Skin epidermis (tissue), 12 donors: ENCODE measurements at regions not wholly inside any gene's neighbourhood (a gene's known extent, or its start where the extent isn't known, plus 50 kb on each side); places are given as distances from the start of the nearest gene placed in this dataset.

Experiments used
- H3K27ac ChIP-seq, 21 experiments: fragments of 200-600 bp; sonication (generic) in 11 of 21; one replicate each; pipeline ENCODE4 v1.5.0; 2020; ENCODE audit warnings: mild to moderate bottlenecking in 3 of 21, inconsistent platforms in 2 of 21, moderate library complexity in 2 of 21
- H3K4me3 ChIP-seq, 7 experiments: fragments of 200-600 bp; sonication (generic) in 2 of 7; one replicate each; pipeline ENCODE4 v1.5.0; 2020; ENCODE audit warnings: inconsistent platforms in 2 of 7, mild to moderate bottlenecking in 2 of 7, moderate library complexity in 1 of 7

DNA sequence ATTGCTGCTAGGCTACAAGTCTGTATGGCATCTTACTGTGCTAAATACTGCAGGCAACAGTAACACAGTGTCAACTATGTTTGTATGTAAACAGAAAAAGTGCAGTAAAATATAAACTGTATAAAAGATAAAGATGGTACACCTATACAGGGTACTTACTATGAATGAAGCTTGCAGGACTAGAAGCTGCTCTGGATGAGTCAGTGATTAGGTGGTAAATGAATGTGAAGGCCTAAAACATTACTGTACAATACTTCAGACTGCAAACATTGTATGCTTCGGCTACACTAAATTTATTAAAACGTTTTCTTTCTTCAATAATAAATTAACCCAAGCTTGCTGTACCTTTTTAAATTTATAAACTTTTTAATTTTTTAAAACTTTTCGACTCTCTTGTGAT is 97.1 kb downstream of the HLX start:
- H3K4me3 ChIP-seq = no peak overlapping the region

DNA sequence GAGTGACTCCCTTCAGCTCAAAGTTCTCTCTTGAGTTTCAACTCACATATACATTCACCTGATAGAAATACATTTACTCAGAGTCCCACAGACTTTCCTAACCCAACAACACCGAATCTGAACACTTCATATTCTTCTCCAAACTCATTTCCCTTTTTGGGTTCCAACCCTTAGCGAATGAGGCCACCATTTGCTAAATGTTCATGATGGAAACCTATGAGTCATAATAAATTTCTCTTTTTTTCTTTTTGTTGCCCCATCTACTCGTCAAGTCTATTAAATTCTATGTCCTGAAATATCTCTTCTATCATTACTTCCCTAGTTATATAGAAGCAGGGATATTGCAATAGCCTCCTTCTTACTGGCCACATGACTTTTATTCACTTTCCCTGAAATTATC is 100.1 kb downstream of the HLX start:
- Histone ChIP-seq H3K27ac (no peak overlapping the region), H3K4me3 (no peak overlapping the region)

More for the DNA sequence above, 97.1 kb downstream of the HLX start:
- no peak overlapping the region for H3K27ac ChIP-seq

DNA sequence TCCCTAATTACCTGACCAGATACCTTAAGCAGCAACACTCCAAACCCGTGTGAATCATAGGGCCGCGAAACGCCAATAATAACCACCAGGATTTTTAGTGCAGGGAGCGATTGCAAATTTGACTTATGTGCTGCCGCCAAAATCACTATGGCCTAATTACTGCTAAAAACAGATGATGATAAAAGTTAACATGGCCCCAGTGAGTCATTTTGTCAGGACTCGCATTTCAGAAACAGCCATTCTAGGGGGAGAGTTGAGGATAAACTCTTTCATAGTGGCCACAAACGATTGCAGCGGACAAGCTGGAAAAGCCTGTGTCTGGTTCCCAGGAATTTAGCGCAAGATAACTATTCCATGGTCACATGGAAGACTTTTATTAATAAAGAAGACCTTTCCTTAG is 103.4 kb downstream of the HLX start:
- Histone ChIP-seq H3K4me3 (no peak overlapping the region), H3K27ac (no peak overlapping the region)

DNA sequence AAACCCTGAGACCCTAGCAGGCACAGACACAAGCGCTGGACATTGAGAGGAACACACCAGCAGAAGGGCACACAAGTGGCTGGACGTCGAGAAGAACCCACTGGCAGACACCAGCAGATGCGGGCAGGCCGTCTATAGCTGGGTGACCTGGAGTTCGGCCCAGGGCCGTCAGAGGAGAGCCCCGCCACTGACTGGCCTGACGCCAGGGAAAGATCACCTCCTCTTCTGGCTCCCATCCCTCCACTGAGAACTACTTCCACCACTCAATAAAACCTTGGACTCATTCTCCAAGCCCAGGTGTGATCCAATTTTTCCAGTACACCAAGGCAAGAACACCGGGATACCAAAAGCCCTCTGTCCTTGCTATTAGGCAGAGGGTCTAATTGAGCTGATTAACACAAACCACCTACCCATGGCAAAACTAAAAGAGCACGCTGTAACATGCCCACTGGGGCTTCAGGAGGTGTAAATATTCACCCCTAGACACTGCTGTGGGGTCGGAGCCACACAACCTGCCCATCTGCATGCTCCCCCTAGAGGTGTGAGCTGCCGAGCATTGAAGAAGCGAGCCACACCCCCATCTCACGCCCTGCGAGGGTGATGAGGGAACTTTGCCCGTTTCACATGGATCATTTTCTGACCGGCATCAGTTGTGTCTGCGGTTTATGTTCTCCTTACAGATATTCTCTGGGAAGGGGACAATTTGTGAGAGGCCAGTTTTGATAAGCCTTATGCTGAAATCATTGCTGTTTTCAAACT is 104.8 kb downstream of the HLX start:
- no peak overlapping the region for H3K27ac ChIP-seq
- no peak overlapping the region for H3K4me3 ChIP-seq

DNA sequence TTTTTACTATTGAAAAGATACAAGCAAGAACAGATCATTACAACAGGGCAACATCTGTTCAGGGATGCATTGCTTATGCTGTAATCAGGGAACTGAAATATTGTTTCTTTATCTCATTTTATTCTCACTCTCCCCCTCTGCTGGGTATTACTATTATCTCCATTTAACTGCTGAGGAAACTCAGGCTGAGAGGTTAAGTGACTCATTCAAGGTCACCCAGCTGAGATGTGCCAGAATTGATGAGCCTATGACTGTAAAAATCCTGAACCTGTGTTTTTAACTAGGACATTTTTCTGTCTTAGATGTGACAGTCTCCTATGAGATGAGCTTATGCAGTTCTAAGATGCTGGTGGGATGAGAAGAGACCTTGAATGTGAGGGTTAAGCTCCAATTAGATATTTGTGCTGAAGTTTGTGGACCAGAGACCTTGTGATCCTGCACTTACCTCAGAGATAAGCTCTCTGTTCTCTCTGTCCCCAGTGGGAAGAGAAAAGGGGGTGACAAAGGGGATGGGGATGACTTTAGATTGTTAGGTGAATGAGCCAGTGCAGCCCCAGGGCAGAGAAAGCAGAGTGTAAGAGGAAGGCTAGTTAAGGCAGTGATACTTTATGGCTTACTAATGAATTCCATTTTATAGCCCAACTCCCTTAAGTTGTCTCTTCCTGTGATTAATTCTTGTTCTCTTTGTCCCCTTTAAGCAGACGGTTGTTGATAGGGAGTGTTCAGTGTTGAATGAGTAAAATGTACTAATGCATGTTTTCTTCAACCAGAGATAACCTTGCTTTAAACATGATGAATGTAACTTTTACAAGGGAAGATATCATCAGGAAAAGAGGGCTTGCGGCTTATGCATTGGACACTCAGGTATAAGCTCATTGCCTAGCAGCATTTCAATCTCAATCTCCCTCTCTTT is 111.4 kb downstream of the HLX start:
- peak overlapping the region in 5 of 21 experiments; percentile 21 to 68 (median 41) for H3K27ac ChIP-seq
- H3K4me3 ChIP-seq = no peak overlapping the region

DNA sequence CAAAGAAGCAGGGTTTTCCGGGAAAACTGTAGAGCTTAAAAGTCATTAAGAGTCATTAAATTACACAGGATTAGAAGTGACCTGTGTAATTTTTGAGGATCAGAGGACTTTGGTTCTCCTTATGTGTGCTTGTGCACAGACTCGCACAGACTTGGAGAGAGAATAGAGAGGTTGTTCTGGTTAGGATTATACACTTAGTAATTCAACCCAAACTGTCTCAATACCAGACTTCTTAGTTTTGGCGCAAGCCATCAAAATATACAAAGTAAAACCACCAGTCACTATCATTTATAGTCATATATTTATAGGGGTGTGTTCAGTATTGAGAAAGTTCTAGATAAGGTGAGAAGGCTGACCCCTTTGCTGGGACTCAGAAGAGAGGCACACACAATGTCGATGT is 112.3 kb downstream of the HLX start:
- Histone ChIP-seq H3K27ac (peak overlapping the region in 4 of 21 experiments; percentile 25 to 68 (median 58)), H3K4me3 (no peak overlapping the region)

DNA sequence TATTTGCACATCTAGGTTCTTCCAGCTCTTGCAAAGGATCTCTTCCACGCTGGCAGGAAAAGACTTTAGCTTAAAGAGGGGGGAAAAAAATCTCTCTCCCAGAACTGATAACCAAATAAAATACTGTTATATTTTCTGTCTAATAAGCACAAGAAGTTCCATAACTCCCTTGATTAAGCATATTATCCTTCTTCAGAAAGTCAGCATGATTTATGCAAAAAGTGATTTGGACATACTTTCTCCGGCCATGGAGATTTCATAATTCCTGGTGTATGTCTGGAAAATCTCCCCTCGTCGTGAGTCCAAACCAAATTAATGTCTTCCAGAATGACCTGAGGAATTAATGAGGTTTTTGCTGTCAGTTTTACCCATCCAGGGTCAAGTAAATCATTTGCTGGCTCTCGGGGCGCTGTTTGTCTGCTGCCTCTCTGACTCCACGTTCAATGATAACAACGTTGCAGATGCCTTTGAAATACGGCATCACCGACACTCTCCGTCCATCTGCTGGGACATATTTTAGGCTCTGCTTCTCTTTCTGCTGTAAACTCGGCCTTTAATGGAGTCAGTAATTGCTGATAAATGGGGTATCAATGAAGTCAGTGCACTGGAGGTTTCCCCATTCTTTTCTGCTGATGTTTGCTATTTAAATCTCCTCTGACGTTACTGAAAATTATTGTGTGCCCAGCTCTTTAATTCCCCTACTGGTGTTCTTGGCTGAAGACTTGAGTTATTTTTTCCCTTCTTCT is 112.9 kb downstream of the HLX start:
- no peak overlapping the region for H3K4me3 ChIP-seq
- peak overlapping the region in 5 of 21 experiments; percentile 8 to 68 (median 51) for H3K27ac ChIP-seq

DNA sequence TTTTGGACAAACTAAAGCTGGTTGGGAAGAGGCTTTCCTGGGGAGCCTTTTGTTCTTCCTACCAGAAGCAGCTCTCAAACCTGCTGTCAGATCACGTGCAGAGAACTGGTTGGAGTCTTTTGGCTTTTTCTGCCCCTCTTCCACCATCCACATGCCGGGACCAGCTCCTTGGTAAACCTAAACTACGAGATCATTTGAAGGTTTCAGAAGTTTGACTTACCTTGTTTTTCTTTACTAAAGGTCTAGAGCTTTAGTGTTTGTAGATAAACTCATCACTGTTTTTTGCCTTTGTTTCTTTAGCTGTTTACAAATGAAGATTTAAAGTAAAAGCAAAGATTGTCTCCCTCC is 113.4 kb downstream of the HLX start:
- peak overlapping the region in 4 of 21 experiments; percentile 8 to 54 (median 36) for H3K27ac ChIP-seq
- H3K4me3 ChIP-seq = no peak overlapping the region

DNA sequence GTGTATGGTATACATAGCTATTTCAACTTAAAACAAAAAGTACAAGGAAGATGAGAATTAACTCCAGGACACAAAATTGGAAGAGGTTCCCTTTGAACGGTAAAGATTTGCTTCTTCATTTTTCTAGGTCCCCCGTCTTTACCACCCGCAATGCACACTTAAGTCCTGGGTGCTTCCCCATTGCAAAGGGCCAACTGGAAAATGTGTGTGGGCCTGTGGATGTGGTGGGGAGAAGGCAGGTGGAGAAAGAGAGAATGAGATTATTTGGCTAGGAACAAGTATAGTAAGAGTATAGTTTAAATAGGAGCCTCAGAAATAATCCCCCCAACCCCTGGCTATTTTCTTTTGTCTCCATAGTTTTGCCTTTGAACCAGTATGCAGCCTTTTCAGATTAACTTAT is 115.4 kb downstream of the HLX start:
- Histone ChIP-seq H3K4me3 (no peak overlapping the region), H3K27ac (no peak overlapping the region)

DNA sequence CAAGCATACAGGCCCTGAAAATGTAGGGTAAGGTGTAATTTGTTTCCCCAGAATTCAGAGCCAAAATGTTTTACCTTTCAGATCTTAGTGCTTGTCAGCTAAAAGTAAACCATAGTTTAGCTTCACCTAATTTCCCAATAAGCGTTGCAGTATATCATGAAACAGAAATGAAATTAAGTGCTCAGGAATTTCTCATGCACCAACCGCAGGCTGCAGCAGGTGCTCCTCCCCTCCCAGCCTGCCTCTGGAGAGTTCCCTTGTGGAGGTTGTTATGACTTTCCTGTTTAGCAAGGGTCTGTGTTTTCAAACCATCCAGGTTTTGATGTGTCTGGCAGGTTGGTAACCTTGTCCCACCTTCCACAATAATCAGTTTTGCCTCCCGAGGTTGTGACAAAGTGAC is 118.5 kb downstream of the HLX start:
- Histone ChIP-seq H3K27ac (no peak overlapping the region), H3K4me3 (no peak overlapping the region)

DNA sequence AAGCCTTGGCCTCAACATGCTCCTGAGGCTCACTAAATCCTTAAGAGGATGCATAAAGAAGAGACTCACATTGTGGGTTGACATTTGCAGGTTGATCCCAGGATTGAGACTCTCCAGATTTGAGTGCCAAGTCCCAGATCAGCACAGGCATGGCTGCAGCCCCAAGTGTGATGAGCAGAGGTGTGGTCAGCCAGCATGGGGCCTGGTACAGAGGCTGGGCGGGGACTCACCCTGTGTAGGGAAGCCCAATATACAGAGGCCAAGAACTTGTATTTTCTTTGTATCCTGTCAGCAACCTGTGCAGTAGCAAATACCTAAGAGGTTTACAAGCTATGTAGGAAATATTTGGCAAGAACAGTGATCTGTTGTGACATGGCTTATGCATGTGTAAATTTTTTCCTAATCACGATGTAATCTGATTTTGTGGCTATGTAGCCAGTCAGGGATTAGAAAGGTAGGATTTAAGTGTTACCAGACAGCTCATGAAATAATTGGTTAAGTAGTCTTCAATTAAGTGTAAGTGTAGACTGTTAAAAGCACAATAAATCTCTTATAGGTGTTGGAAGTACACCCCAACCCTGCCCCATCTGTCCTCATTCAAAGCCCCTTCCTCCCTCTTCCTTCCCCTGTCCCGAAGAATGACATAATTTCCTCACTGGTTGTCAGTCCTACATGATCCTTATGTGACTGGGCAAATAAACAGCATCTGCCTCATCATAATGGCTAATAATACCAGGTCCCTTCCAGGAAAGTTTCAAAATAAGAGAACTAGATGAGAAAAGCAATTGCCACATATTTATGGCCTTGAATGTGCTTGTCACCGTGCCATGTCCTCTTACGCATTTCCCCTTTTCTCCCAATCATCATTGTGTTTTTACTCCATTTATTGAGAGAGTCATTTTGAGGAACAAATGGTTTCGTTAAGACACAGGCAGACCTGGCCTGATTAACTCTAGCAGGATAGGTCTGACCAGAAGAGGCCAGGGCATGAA is 120.9 kb downstream of the HLX start:
- H3K4me3 ChIP-seq = no peak overlapping the region
- H3K27ac ChIP-seq = peak overlapping the region in 1 of 21 experiments; percentile 44

DNA sequence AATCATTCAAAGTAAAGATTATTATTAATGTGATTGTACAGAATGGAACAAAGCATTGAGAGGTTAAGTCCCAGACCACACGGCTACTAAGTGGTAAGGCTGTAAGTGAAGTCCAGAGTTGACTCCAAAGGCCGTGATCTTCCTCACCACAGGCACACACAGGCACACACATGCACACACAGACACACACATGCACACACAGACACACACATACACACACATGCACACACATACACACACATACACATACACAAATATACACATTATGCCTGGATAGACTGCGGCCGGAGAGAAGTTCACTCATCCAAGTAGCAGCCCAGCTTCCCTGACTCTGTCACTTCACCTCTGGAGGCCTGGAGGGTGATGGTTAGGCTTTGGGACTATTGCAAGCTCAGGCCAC is 121.9 kb downstream of the HLX start:
- no peak overlapping the region for H3K4me3 ChIP-seq

DNA sequence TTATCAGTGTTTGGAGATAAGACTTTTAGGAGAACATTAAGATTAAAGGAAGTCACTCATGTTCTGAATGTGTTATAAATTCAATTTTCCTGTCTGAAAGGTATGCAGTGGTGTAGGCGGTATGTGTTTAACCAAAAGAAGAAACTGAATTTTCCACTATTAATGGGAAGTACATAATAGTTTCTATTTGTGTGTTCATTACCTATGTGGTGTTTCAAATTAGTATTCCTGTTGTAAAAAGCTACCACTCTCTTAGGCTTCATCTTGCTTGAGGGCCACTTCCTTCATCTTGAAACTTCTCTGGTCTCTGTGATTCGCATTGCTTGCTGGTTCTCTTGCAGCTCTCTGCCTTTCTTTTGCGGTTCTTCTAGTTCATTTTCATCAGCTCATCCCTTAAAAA is 123.4 kb downstream of the HLX start:
- Histone ChIP-seq H3K27ac (no peak overlapping the region), H3K4me3 (no peak overlapping the region)

More for the DNA sequence above, 121.9 kb downstream of the HLX start:
- no peak overlapping the region for H3K27ac ChIP-seq

DNA sequence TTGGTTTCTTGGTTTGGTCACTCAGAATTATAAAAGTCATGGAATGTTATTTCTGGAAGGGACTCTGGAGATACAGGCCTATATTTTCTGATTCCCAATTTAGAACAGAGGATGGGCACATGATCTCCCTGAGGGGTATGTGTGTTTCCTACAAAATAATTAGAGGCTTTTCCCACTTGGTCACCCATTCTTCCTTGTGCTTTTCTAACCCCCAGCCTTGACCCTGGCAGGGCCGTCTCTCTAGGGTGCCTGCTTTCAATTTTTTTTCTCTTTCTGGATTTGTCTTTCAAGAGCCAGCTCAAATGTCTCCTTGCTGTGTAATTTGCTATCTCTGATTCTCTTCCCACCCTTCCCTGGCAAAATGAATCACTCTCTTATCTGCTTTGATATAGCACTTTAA is 131.9 kb downstream of the HLX start:
- Histone ChIP-seq H3K27ac (no peak overlapping the region), H3K4me3 (no peak overlapping the region)

DNA sequence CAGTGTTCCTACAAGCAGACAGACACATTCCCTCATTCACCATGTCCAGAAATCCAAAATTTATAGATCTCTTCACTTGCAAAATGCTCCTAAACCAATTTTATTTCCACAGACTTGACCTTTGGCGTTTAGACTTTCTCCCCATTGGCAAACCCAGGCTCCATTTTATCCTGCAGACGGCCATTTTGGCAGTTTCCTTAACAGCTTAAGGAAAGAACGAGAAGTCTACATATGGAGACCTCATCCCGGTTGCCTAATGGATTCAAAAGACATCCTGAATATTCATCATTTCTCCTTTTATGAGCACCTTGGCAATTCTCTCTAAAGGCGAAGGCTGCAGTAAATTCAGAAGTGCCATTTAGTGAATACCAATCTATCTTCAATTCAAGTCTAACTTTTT is 132.9 kb downstream of the HLX start:
- no peak overlapping the region for H3K4me3 ChIP-seq
- H3K27ac ChIP-seq = no peak overlapping the region

DNA sequence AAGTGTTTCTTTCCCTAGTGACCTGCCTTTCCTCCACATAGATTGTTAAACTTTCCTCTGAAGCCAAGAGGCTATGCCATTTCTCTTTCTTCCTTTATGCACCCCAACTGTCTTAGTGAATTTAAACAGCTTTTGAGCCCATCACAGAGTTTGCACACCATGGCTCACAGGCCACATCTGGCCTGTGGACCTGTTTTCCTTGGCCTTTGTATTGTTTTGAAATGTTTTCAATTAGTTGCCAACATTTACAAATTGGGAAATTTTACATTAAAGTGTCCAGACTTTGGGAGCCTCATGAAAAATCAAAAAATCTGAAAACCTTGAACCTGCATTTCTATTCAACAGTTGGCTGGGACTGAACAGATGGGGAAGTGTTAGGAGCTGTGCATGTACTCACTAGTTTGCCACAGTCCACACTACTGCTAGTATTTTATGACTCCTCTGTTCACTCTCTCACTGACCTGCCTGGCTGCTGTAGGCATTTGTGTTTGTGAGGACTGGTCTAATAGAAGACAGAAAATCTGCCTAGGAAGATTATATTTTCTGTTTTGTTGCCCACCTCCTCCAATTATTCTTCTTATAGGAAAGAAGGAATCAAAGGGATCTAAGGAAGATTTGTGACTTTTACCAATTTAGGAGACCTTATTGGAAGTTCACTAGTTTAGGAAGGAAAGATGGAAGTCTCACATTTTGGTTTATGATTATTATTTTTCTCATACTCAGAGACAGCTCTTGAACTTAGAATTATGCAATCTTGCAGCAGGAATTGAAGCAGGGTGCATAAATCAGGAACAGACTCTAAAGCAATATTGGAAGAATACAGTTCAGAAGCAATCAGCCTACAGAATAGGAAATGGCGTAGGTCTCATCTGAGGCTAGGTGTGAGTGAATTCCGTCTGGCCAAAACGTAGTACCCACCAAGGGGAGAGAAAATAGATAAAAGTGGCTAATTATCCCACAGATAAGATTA is 134.7 kb downstream of the HLX start:
- Histone ChIP-seq H3K4me3 (no peak overlapping the region), H3K27ac (peak overlapping the region in 1 of 21 experiments; percentile 29)

DNA sequence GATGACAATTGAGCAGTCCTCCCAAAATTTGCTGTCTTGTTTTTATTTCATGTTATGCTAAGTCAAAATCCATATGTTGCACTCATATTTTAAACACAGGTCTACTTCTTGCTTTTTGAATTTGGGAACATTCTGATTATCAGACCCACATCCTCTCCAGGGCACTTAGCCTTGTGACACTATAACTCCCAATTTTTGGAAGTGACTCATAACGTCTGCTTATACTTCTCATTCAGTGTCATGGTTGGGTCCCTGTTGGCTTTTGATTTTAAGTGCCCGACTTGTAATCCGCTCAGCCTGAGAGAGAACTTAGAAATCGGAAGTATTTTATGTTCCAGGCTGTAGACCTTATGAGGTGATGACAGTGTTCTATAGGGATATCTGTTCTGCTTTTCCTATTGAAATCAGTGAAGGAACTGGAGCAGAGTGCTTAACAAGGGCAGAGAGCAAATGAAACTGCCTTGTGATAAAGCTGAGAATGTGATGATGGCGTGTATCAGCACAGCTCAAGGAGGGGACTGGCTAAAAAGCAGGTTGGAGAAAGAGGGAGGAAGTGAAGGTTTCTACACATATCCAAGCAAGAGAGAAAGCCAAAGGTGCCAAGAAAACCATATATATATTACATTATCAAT is 136.0 kb downstream of the HLX start:
- no peak overlapping the region for H3K27ac ChIP-seq
- H3K4me3 ChIP-seq = no peak overlapping the region

DNA sequence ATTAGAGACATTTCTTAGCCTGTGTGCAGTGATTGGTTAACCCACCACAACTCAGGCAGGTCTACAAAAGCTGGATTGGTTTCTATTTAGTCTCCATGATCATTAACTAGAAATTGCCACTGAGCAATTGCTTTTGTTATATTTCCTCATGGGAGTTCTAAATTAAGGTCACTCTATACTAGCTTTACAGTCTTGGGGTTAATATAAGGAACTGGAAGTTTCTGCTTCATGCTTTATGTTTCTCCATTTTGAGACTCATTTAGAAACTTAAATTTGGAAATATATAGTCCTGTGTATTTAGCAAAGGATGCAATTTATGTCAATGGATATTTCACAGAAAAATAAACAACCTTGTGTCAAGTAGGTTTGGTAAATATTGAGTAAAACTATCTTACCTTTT is 137.5 kb downstream of the HLX start:
- Histone ChIP-seq H3K27ac (no peak overlapping the region), H3K4me3 (no peak overlapping the region)
